ENCODE measurements at regions not wholly inside any gene's neighbourhood (a gene's known extent, or its start where the extent isn't known, plus 50 kb on each side); places are given as distances from the start of the nearest gene placed in this dataset.

- H3K9me3 ChIP-seq, result no peaks in the 10 kb centered on the region
- H3K27me3 ChIP-seq, result no peaks in the 10 kb centered on the region
- no peak overlapping the region for H3K27ac ChIP-seq
Observed at GRCh38 chr10:63769367-63769766, 248.2 kb downstream of the REEP3 start.

GRCh38 chr10:63770523-63770922 lies 249.3 kb downstream of the REEP3 start:
- Histone ChIP-seq H3K36me3 (no peaks in the 10 kb centered on the region), H3K4me3 (no peak overlapping the region), H3K4me1 (no peaks in the 10 kb centered on the region), H3K27ac (no peak overlapping the region), H3K9me3 (no peaks in the 10 kb centered on the region), H3K27me3 (no peaks in the 10 kb centered on the region)
- DNase-seq, result no peak
- TF ChIP-seq, protein P1, sequence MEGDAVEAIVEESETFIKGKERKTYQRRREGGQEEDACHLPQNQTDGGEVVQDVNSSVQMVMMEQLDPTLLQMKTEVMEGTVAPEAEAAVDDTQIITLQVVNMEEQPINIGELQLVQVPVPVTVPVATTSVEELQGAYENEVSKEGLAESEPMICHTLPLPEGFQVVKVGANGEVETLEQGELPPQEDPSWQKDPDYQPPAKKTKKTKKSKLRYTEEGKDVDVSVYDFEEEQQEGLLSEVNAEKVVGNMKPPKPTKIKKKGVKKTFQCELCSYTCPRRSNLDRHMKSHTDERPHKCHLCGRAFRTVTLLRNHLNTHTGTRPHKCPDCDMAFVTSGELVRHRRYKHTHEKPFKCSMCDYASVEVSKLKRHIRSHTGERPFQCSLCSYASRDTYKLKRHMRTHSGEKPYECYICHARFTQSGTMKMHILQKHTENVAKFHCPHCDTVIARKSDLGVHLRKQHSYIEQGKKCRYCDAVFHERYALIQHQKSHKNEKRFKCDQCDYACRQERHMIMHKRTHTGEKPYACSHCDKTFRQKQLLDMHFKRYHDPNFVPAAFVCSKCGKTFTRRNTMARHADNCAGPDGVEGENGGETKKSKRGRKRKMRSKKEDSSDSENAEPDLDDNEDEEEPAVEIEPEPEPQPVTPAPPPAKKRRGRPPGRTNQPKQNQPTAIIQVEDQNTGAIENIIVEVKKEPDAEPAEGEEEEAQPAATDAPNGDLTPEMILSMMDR (IDR thresholded peaks at IDR 0.05), result no peak
- TF ChIP-seq POLR2A (IDR thresholded peaks at IDR 0.05), result no peak

More at GRCh38 chr10:63769367-63769766, 248.2 kb downstream of the REEP3 start:
- TF ChIP-seq, protein P1 (IDR thresholded peaks at IDR 0.05), result no peak
- no peak for TF ChIP-seq POLR2A (IDR thresholded peaks at IDR 0.05)
- Histone ChIP-seq H3K4me1 (no peaks in the 10 kb centered on the region), H3K4me3 (no peak overlapping the region), H3K36me3 (no peaks in the 10 kb centered on the region)
- DNase-seq, result no peak

- DNase-seq, result no peak
- no peak for TF ChIP-seq POLR2A (IDR thresholded peaks at IDR 0.05)
- TF ChIP-seq, protein P1 (IDR thresholded peaks at IDR 0.05), result no peak
Observed at GRCh38 chr10:63772491-63772890, 251.3 kb downstream of the REEP3 start.

GRCh38 chr10:63773106-63773505 lies 251.9 kb downstream of the REEP3 start:
- TF ChIP-seq, protein P1 (IDR thresholded peaks at IDR 0.05), result no peak
- TF ChIP-seq POLR2A (IDR thresholded peaks at IDR 0.05), result no peak
- Histone ChIP-seq H3K9me3 (no peaks in the 10 kb centered on the region), H3K4me1 (no peaks in the 10 kb centered on the region), H3K27me3 (no peaks in the 10 kb centered on the region), H3K36me3 (no peaks in the 10 kb centered on the region), H3K4me3 (no peak overlapping the region), H3K27ac (no peak overlapping the region)
- DNase-seq, result no peak

More at GRCh38 chr10:63772491-63772890, 251.3 kb downstream of the REEP3 start:
- no peaks in the 10 kb centered on the region for H3K36me3 ChIP-seq
- H3K27ac ChIP-seq, result no peak overlapping the region
- H3K27me3 ChIP-seq, result no peaks in the 10 kb centered on the region
- no peak overlapping the region for H3K4me3 ChIP-seq
- H3K4me1 ChIP-seq, result no peaks in the 10 kb centered on the region
- H3K9me3 ChIP-seq, result no peaks in the 10 kb centered on the region

DNA sequence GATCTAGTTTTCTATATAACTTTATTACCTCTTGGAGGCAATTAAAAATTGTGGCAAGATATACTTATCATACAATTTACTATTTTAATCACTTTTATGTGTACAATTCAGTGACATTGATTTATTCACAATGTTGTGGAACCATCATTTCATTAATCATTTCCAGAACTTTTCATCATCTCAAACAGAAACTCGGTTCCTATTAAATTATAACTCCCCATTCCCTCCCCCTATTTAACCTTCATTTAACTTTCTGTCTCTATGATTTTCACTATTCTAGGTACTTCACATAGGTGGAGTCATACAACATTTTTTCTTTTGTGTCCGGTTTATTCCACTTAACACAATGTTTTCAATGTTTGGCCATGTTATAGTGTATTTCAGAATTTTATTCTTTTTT lies 252.8 kb downstream of the REEP3 start:
- no peaks in the 10 kb centered on the region for H3K4me1 ChIP-seq
- no peaks in the 10 kb centered on the region for H3K36me3 ChIP-seq
- no peak overlapping the region for H3K4me3 ChIP-seq
- DNase-seq, result no peak
- no peaks in the 10 kb centered on the region for H3K9me3 ChIP-seq
- TF ChIP-seq, protein P1 (IDR thresholded peaks at IDR 0.05), result no peak
- TF ChIP-seq POLR2A (IDR thresholded peaks at IDR 0.05), result no peak
- no peaks in the 10 kb centered on the region for H3K27me3 ChIP-seq
- H3K27ac ChIP-seq, result no peak overlapping the region

GRCh38 chr10:63780101-63780500 lies 258.9 kb downstream of the REEP3 start:
- Histone ChIP-seq H3K4me1 (no peaks in the 10 kb centered on the region), H3K36me3 (no peaks in the 10 kb centered on the region), H3K4me3 (no peak overlapping the region), H3K27ac (no peak overlapping the region), H3K27me3 (no peaks in the 10 kb centered on the region), H3K9me3 (no peaks in the 10 kb centered on the region)
- TF ChIP-seq, protein P1 (IDR thresholded peaks at IDR 0.05), result no peak
- no peak for TF ChIP-seq POLR2A (IDR thresholded peaks at IDR 0.05)
- no peak for DNase-seq

Data from Peyer's patch (tissue), 4 donors.